GM18951 (cell line): ENCODE measurements at regions not wholly inside any gene's neighbourhood (a gene's known extent, or its start where the extent isn't known, plus 50 kb on each side); places are given as distances from the start of the nearest gene placed in this dataset.

Experiments
- POLR2A ChIP-seq: IDR thresholded peaks from 4 replicates; pipeline ENCODE4 v1.6.1; 2011; ENCODE audit warnings: mild to moderate bottlenecking; ENCODE audit not compliant: insufficient read length, insufficient read depth; ENCODE audit errors: extremely low read depth
- in situ Hi-C: fragments of 300-500 bp; cut with MboI; formaldehyde crosslinking; loops from one replicate; pipeline ENCODE4 v1.12.0; 2022; ENCODE audit warnings: low sequenced_read_pairs, mixed read lengths, inconsistent platforms; ENCODE audit not compliant: unreplicated experiment

GRCh38 chr15:85980946-85981345 is 98.7 kb upstream of the AGBL1 start:
- in situ Hi-C loops = no loop called here
- no peak for TF ChIP-seq POLR2A

- no peak for TF ChIP-seq POLR2A
- in situ Hi-C loops = no loop called here
Measured at GRCh38 chr15:85984241-85984640, 95.4 kb upstream of the AGBL1 start.

GRCh38 chr15:85986116-85986515 is 93.6 kb upstream of the AGBL1 start:
- TF ChIP-seq POLR2A = no peak

GRCh38 chr15:85986741-85987140 is 92.9 kb upstream of the AGBL1 start:
- in situ Hi-C loops = no loop called here
- no peak for TF ChIP-seq POLR2A

More at GRCh38 chr15:85986116-85986515, 93.6 kb upstream of the AGBL1 start:
- in situ Hi-C loops = no loop called here

- no peak for TF ChIP-seq POLR2A
- in situ Hi-C loops = no loop called here
Measured at GRCh38 chr15:85988741-85989140, 90.9 kb upstream of the AGBL1 start.

GRCh38 chr15:85992224-85992623 is 87.4 kb upstream of the AGBL1 start:
- in situ Hi-C loops = no loop called here
- no peak for TF ChIP-seq POLR2A

GRCh38 chr15:85993116-85993515 is 86.6 kb upstream of the AGBL1 start:
- TF ChIP-seq POLR2A = no peak
- in situ Hi-C loops = no loop called here

GRCh38 chr15:85997618-85998017 is 82.1 kb upstream of the AGBL1 start:
- in situ Hi-C loops = no loop called here

GRCh38 chr15:85999658-86000057 is 80.0 kb upstream of the AGBL1 start:
- in situ Hi-C loops = no loop called here
- no peak for TF ChIP-seq POLR2A

More at GRCh38 chr15:85997618-85998017, 82.1 kb upstream of the AGBL1 start:
- TF ChIP-seq POLR2A = no peak

GRCh38 chr15:86001200-86001599 is 78.5 kb upstream of the AGBL1 start:
- no peak for TF ChIP-seq POLR2A
- in situ Hi-C loops = no loop called here

- TF ChIP-seq POLR2A = no peak
- in situ Hi-C loops = no loop called here
Measured at GRCh38 chr15:86002444-86002843, 77.2 kb upstream of the AGBL1 start.

- TF ChIP-seq POLR2A = no peak
- in situ Hi-C loops = no loop called here
Measured at GRCh38 chr15:86004061-86004460, 75.6 kb upstream of the AGBL1 start.

- in situ Hi-C loops = no loop called here
- TF ChIP-seq POLR2A = no peak
Measured at GRCh38 chr15:86006546-86006945, 73.1 kb upstream of the AGBL1 start.

- in situ Hi-C loops = no loop called here
- TF ChIP-seq POLR2A = no peak
Measured at GRCh38 chr15:86009727-86010126, 69.9 kb upstream of the AGBL1 start.

- in situ Hi-C loops = no loop called here
Measured at GRCh38 chr15:86010398-86010797, 69.3 kb upstream of the AGBL1 start.

More at GRCh38 chr15:86010398-86010797, 69.3 kb upstream of the AGBL1 start:
- TF ChIP-seq POLR2A = no peak
